ENCODE measurements at regions not wholly inside any gene's neighbourhood (a gene's known extent, or its start where the extent isn't known, plus 50 kb on each side); places are given as distances from the start of the nearest gene placed in this dataset.
A peak's percentile ranks its signal among the peaks of the same experiment; 100 is the strongest.
"Not testable (repeated sequence)": the region's sequence is repeated elsewhere in the genome, so short reads cannot be mapped to it uniquely, and the experiment has no call there.

- H3K4me3 ChIP-seq = no peak overlapping the region
- peaks cover 0 to 14% (median 3%) of the 10 kb centered on the region in 12 donors for H3K9me3 ChIP-seq
- TF ChIP-seq POLR2A (IDR thresholded peaks at IDR 0.05) (no peak), CTCF (IDR thresholded peaks at IDR 0.05) (no peak)
- no peak overlapping the region for H3K27ac ChIP-seq
- H3K36me3 ChIP-seq = no peaks in the 10 kb centered on the region
- H3K27me3 ChIP-seq = no peaks in the 10 kb centered on the region
- no peak for DNase-seq
- ATAC-seq = no peak
- no peaks in the 10 kb centered on the region for H3K4me1 ChIP-seq
- intact Hi-C loops (cut with DNase I) = no loop called here
- WGBS, 4 donors = 74 to 79% (median 77%) methylated on average over 7 of the region's 7 CpGs
Measured at GRCh38 chr22:23424031-23424430, 156.1 kb downstream of the IGLL1 start.

- H3K27ac ChIP-seq; H3K4me3 ChIP-seq; DNase-seq; H3K36me3 ChIP-seq; H3K9me3 ChIP-seq; intact Hi-C loops (cut with DNase I); H3K4me1 ChIP-seq: not testable (repeated sequence)
- 77 to 84% (median 81%) methylated on average over 4 of the region's 4 CpGs for WGBS, 4 donors
- peaks cover 0 to 15% (median 0%) of the 10 kb centered on the region in 9 donors for H3K27me3 ChIP-seq
- ATAC-seq = peak in 1 of 4 donors; percentile 13
Measured at GRCh38 chr22:23422281-23422680, 157.8 kb downstream of the IGLL1 start.

- H3K4me1 ChIP-seq; DNase-seq; intact Hi-C loops (cut with DNase I); ATAC-seq; H3K4me3 ChIP-seq; H3K9me3 ChIP-seq; H3K27ac ChIP-seq; H3K36me3 ChIP-seq: not testable (repeated sequence)
- H3K27me3 ChIP-seq = peaks cover 0 to 16% (median 0%) of the 10 kb centered on the region in 9 donors
- 75 to 83% (median 81%) methylated on average over 6 of the region's 6 CpGs for WGBS, 4 donors
Measured at GRCh38 chr22:23421300-23421699, 158.8 kb downstream of the IGLL1 start.

GRCh38 chr22:23419931-23420330 lies 160.2 kb downstream of the IGLL1 start:
- no peaks in the 10 kb centered on the region for H3K9me3 ChIP-seq

GRCh38 chr22:23419171-23419570 lies 160.9 kb downstream of the IGLL1 start:
- Histone ChIP-seq H3K27me3 (peaks cover 0 to 16% (median 0%) of the 10 kb centered on the region in 9 donors), H3K27ac (no peak overlapping the region), H3K36me3 (no peaks in the 10 kb centered on the region), H3K4me3 (no peak overlapping the region), H3K4me1 (no peaks in the 10 kb centered on the region), H3K9me3 (no peaks in the 10 kb centered on the region)
- 76 to 94% (median 88%) methylated on average over 3 to 4 of the region's 4 CpGs for WGBS, 4 donors
- TF ChIP-seq POLR2A (IDR thresholded peaks at IDR 0.05) (no peak), CTCF (IDR thresholded peaks at IDR 0.05) (no peak)
- ATAC-seq (no peak), DNase-seq (no peak)
- intact Hi-C loops (cut with DNase I) = no loop called here

More at GRCh38 chr22:23419931-23420330, 160.2 kb downstream of the IGLL1 start:
- Histone ChIP-seq H3K27ac (no peak overlapping the region), H3K4me1 (no peaks in the 10 kb centered on the region), H3K36me3 (no peaks in the 10 kb centered on the region), H3K4me3 (no peak overlapping the region), H3K27me3 (peaks cover 0 to 16% (median 0%) of the 10 kb centered on the region in 9 donors)
- DNase-seq (no peak), ATAC-seq (no peak)
- WGBS, 4 donors = 84 to 89% (median 85%) methylated on average over 5 of the region's 5 CpGs
- no peak for TF ChIP-seq CTCF (IDR thresholded peaks at IDR 0.05)
- no peak for TF ChIP-seq POLR2A (IDR thresholded peaks at IDR 0.05)
- intact Hi-C loops (cut with DNase I) = no loop called here

Measured in heart left ventricle (tissue), 16 donors.